K562 (cell line): ENCODE measurements at regions not wholly inside any gene's neighbourhood (a gene's known extent, or its start where the extent isn't known, plus 50 kb on each side); places are given as distances from the start of the nearest gene placed in this dataset.
A peak's percentile ranks its signal among the peaks of the same experiment; 100 is the strongest.

ENCODE experiments used
- ATAC-seq: fragments of 200-7000 bp; cut with Tn5 transposase; 3 replicates; pipeline ENCODE4 v1.9.1; 2020; ENCODE audit warnings: moderate library complexity
- BruUV-seq: library from RNA; stranded (reverse); fragments of 400-500 nt; replicated peaks from 2 replicates; lab custom pipeline; 2021; lab: Mats Ljungman, UMichigan
- CTCF ChIA-PET: fragments of 300-600 bp; formaldehyde crosslinking; extraction: SDS; loops from one replicate; lab custom pipeline; 2021; ENCODE audit warnings: low intra/inter-chr PET ratio; lab: Yijun Ruan, JAX
- POLR2A ChIA-PET: fragments of 300-600, 350-650 bp; sonication (Branson Sonifier 250); formaldehyde crosslinking; extraction: SDS; loops from one replicate; lab custom pipeline; 2021; ENCODE audit warnings: antibody characterized with exemption, inconsistent platforms; lab: Yijun Ruan, JAX
- DNase-seq, 4 experiments: peaks; one replicate each; pipeline versions ENCODE4 v3.0.0 to v3.0.0-alpha.2; 2011 to 2018; ENCODE audit warnings: low spot score in 3 of 4, mixed read lengths in 3 of 4; ENCODE audit errors: extremely low read depth in 1 of 4
- FAIRE-seq: peaks from 2 replicates; lab custom pipeline; 2011; peaks lifted over from hg19 to GRCh38; lab: Jason Lieb, UNC
- H2AFZ ChIP-seq: 2 replicates; pipeline ENCODE4 v1.6.0; 2011; ENCODE audit warnings: low read depth, low read length, control low read depth, inconsistent platforms
- H3K27ac ChIP-seq: fragments of 200-600 bp; 3 replicates; pipeline ENCODE4 v1.8.0; 2011; ENCODE audit warnings: low read depth, mild to moderate bottlenecking, control low read depth, inconsistent platforms, low read length, moderate library complexity, mixed read lengths; ENCODE audit errors: extremely low read depth
- H3K27me3 ChIP-seq, 2 experiments: fragments of 300-600 bp in 1 of 2; 2 replicates in 1 of 2; 3 replicates in 1 of 2; pipeline versions ENCODE4 v1.6.0 to v1.8.0; 2011; ENCODE audit warnings: inconsistent platforms in 2 of 2, low read length in 2 of 2, mild to moderate bottlenecking in 1 of 2, mixed read lengths in 1 of 2, moderate library complexity in 1 of 2; ENCODE audit not compliant: control insufficient read depth in 2 of 2, insufficient read depth in 2 of 2
- H3K36me3 ChIP-seq: fragments of 300-600 bp; 3 replicates; pipeline ENCODE4 v1.8.0; 2011; ENCODE audit warnings: mild to moderate bottlenecking, low read length, inconsistent platforms; ENCODE audit not compliant: control insufficient read depth, insufficient read depth
- H3K4me1 ChIP-seq, 2 experiments: fragments of 200-600 bp in 1 of 2; replicated peaks in 1 of 2; 2 replicates in 1 of 2; 3 replicates in 1 of 2; pipeline versions ENCODE4 v1.5.1 to v1.8.0; 2011; ENCODE audit warnings: inconsistent platforms in 2 of 2, low read length in 2 of 2, mild to moderate bottlenecking in 1 of 2, mixed read lengths in 1 of 2, moderate library complexity in 1 of 2; ENCODE audit not compliant: control insufficient read depth in 2 of 2, insufficient read depth in 2 of 2
- H3K4me2 ChIP-seq: 2 replicates; pipeline ENCODE4 v1.6.1; 2011; ENCODE audit warnings: low read length, control low read depth, inconsistent platforms, mixed read lengths; ENCODE audit not compliant: insufficient read depth
- H3K4me3 ChIP-seq: fragments of 200-600 bp; sonication (generic), shearing (Covaris generic); 2 replicates; pipeline ENCODE4 v1.5.1; 2016; ENCODE audit warnings: control low read depth, inconsistent platforms
- H3K79me2 ChIP-seq: fragments of 200-600 bp; 3 replicates; pipeline ENCODE4 v1.8.0; 2011; ENCODE audit warnings: low read length, inconsistent platforms; ENCODE audit not compliant: control insufficient read depth, insufficient read depth
- H3K9ac ChIP-seq, 2 experiments: 2 replicates each; pipeline versions ENCODE4 v1.6.0 to v1.6.1; 2011; ENCODE audit warnings: low read depth in 2 of 2, low read length in 2 of 2, control low read depth in 1 of 2, inconsistent platforms in 1 of 2, mild to moderate bottlenecking in 1 of 2, mixed read lengths in 1 of 2; ENCODE audit not compliant: insufficient read depth in 1 of 2
- H3K9me1 ChIP-seq: one replicate; pipeline ENCODE4 v1.6.0; 2011; ENCODE audit warnings: inconsistent platforms, mild to moderate bottlenecking, low read length, moderate library complexity; ENCODE audit not compliant: control insufficient read depth, insufficient read depth
- H3K9me3 ChIP-seq: replicated peaks from 2 replicates; pipeline ENCODE4 v1.5.1; 2011; ENCODE audit warnings: low read depth, low read length, inconsistent platforms; ENCODE audit not compliant: control insufficient read depth, insufficient read depth
- H4K20me1 ChIP-seq: replicated peaks from 2 replicates; pipeline ENCODE4 v1.6.1; 2011; ENCODE audit warnings: low read length, inconsistent platforms, mixed read lengths; ENCODE audit not compliant: control insufficient read depth, insufficient read depth
- KLF6 ChIP-seq: fragments of 250-450 bp; sonication (Bioruptor Pico); IDR thresholded peaks from 2 replicates; pipeline ENCODE4 v1.4.0; 2020; ENCODE audit warnings: mild to moderate bottlenecking, moderate library complexity, borderline replicate concordance
- PRMT5 ChIP-seq: sonication (generic); formaldehyde crosslinking; IDR thresholded peaks from 2 replicates; pipeline ENCODE4 v1.5.0; 2020; ENCODE audit warnings: missing genetic modification reagents
- SPI1 ChIP-seq: IDR thresholded peaks from 2 replicates; pipeline ENCODE4 v1.6.1; 2011; ENCODE audit warnings: low read depth, low read length, control low read depth, borderline replicate concordance
- WGBS: fragments of 100-300 bp; shearing (Covaris generic); methylation state at CpG from one replicate; pipeline ENCODE4 v1.1.6; 2016; ENCODE audit warnings: low coverage, mixed read lengths; ENCODE audit not compliant: insufficient coverage; ENCODE audit errors: missing lambda C conversion rate; 5-methylcytosine and 5-hydroxymethylcytosine counted together
- in situ Hi-C: fragments of 300-500 bp; cut with MboI; formaldehyde crosslinking; loops from 4 replicates; pipeline ENCODE4 v1.15.0; 2018; ENCODE audit warnings: inconsistent platforms, mixed read lengths
- intact Hi-C: fragments of 100-400 bp; cut with micrococcal nuclease; formaldehyde crosslinking; loops from 2 replicates; pipeline ENCODE4 v1.14.2; 2022
- TF ChIP-seq, protein P1 (sequence below): fragments of 200-800 bp; sonication (Bioruptor generic); IDR thresholded peaks from 2 replicates; pipeline ENCODE4 v1.6.1; 2017; ENCODE audit warnings: missing genetic modification characterization, missing compliant biosample characterization

DNA sequence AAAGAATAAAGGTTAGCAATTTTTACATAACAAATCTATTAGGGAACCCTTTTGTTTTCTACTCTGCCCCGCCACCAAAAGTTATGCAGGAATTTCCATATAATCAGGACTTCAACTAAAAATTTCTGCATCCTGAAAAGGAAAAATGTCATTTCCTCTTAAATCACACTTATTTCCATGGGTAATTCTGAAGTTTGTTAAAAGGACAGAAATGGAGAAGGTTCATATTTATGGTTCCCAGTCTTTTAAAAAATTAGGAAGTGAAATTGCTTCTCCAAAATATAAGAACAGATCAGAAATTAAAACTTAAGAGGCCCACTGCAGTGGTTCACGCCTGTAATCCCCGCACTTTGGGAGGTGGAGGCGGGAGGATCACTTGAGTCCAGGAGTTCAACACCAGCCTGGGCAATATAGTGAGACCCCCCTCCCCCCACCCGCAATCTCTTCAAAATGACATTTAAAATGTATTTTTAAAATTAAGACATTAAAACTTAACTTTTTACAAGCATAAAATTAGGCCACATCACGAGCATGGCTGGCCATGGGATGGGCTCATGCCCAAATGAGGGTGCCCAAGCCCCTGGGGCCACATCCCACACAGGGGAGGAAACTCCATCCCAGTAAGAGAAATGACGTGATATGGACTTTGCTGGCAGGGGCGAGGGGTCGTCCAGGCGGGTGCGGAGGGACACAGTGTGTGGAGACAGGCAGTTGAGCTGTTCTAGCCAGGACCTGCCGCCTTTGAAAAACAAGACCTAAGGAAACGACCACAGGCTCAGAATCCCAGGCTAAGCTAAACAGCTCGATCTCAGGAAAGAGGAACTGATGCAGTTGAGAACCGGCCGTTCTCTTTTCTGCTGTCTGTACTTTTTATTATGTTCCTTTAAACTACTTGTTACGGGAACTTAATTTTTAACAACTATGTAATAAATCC is 51.3 kb upstream of the NFE2L3 start:
- no peak for FAIRE-seq

More for the DNA sequence above, 51.3 kb upstream of the NFE2L3 start:
- Histone ChIP-seq H3K27me3 (peaks cover 0 to 4% of the 10 kb centered on the region in 2 experiments; a peak in 1 of 5 replicates), H3K4me2 (no peak overlapping the region), H4K20me1 (no peaks in the 10 kb centered on the region), H3K4me1 (peaks cover 0 to 3% of the 10 kb centered on the region in 2 experiments; a peak in 3 of 5 replicates), H3K9me3 (no peaks in the 10 kb centered on the region), H2AFZ (no peak overlapping the region), H3K9me1 (no peaks in the 10 kb centered on the region), H3K27ac (no peak overlapping the region), H3K9ac (no peak overlapping the region), H3K79me2 (no peaks in the 10 kb centered on the region), H3K36me3 (no peaks in the 10 kb centered on the region), H3K4me3 (no peak overlapping the region)
- ChIA-PET POLR2A (no interaction called here), CTCF (no interaction called here)
- DNase-seq = no peak
- no peak for ATAC-seq
- intact Hi-C loops = no loop called here
- TF ChIP-seq KLF6 (CRISPR knock-in tag) (no peak), SPI1 (peak; percentile 66; the same call in 1 of the 2 replicates), PRMT5 (CRISPR knock-in tag) (no peak)
- TF ChIP-seq, protein P1, sequence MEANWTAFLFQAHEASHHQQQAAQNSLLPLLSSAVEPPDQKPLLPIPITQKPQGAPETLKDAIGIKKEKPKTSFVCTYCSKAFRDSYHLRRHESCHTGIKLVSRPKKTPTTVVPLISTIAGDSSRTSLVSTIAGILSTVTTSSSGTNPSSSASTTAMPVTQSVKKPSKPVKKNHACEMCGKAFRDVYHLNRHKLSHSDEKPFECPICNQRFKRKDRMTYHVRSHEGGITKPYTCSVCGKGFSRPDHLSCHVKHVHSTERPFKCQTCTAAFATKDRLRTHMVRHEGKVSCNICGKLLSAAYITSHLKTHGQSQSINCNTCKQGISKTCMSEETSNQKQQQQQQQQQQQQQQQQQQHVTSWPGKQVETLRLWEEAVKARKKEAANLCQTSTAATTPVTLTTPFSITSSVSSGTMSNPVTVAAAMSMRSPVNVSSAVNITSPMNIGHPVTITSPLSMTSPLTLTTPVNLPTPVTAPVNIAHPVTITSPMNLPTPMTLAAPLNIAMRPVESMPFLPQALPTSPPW (CRISPR knock-in tag) = no peak
- 82% methylated on average over 7 of the region's 17 CpGs for WGBS
- no TSS peak for BruUV-seq
- in situ Hi-C loops = no loop called here
